ENCODE measurements at regions not wholly inside any gene's neighbourhood (a gene's known extent, or its start where the extent isn't known, plus 50 kb on each side); places are given as distances from the start of the nearest gene placed in this dataset.

- H2BK120ac ChIP-seq (replicated peaks; ENCODE audit: low read depth, low read length) = no peak overlapping the region
- 76% methylated on average over 7 of the region's 7 CpGs; no CpG with 5 or more reads in 1 of the 2 experiments for WGBS, 2 experiments (ENCODE audit: extremely low coverage in 1 of 2, insufficient coverage in 1 of 2, insufficient read length in 1 of 2, insufficient replicate concordance in 2 of 2, low coverage in 1 of 2, low lambda C conversion rate in 2 of 2, missing lambda C conversion rate in 1 of 2)
- no peaks in the 10 kb centered on the region for H3K9me3 ChIP-seq (ENCODE audit: insufficient read depth in 2 of 2, low read depth in 1 of 2, low read length in 1 of 2)
- H3K23ac ChIP-seq (ENCODE audit: insufficient read length) = no peak overlapping the region
- DNase-seq (ENCODE audit: low read depth in 1 of 2, low spot score in 2 of 2) = no peak
- H3K4ac ChIP-seq (replicated peaks; ENCODE audit: insufficient read length, low read depth, low read length) = no peak overlapping the region
- no peak overlapping the region for H3K4me3 ChIP-seq (ENCODE audit: extremely low read depth in 1 of 4, insufficient read depth in 2 of 4, low read depth in 3 of 4, low read length in 4 of 4)
- H2AFZ ChIP-seq (ENCODE audit: low read length) = no peak overlapping the region
- no peak overlapping the region for H2BK20ac ChIP-seq (ENCODE audit: low read length)
- H3K56ac ChIP-seq (replicated peaks; ENCODE audit: insufficient read length, low read depth, low read length) = no peak overlapping the region
- peak; percentile 55 for FAIRE-seq
- no peak overlapping the region for H4K5ac ChIP-seq (ENCODE audit: insufficient read length, low read depth, low read length)
- H4K20me1 ChIP-seq (replicated peaks in 1 of 2; ENCODE audit: control insufficient read depth in 1 of 2, insufficient read depth in 2 of 2, low read length in 2 of 2) = no peaks in the 10 kb centered on the region
- H3K4me2 ChIP-seq (ENCODE audit: insufficient read depth in 1 of 2, low read depth in 2 of 2, low read length in 2 of 2) = no peak overlapping the region
- POLR2A ChIA-PET (ENCODE audit: partially characterized antibody) = no interaction called here
- H4K91ac ChIP-seq (replicated peaks; ENCODE audit: insufficient read length, low read length) = no peak overlapping the region
- H3K14ac ChIP-seq (ENCODE audit: insufficient read length) = no peak overlapping the region
- H3K23me2 ChIP-seq (ENCODE audit: low read depth, low read length) = no peaks in the 10 kb centered on the region
- no peaks in the 10 kb centered on the region for H3K27me3 ChIP-seq (replicated peaks in 1 of 4; ENCODE audit: control insufficient read depth in 3 of 4, extremely low read depth in 1 of 4, insufficient read depth in 3 of 4, low read length in 3 of 4)
- H3K36me3 ChIP-seq (ENCODE audit: control insufficient read depth in 2 of 4, insufficient read depth in 4 of 4, low read length in 3 of 4) = no peaks in the 10 kb centered on the region
- no peak overlapping the region for H3K27ac ChIP-seq (ENCODE audit: low read depth, low read length)
- H2BK15ac ChIP-seq (ENCODE audit: low read length) = no peak overlapping the region
- H4K8ac ChIP-seq (ENCODE audit: extremely low read depth, insufficient read depth, low read length) = no peak overlapping the region
- no peak overlapping the region for H3K18ac ChIP-seq (ENCODE audit: extremely low read depth, low read length)
- H3K4me1 ChIP-seq (replicated peaks in 1 of 4; ENCODE audit: control insufficient read depth in 3 of 4, insufficient read depth in 4 of 4, low read length in 3 of 4) = peaks cover 3 to 8% (median 4%) of the 10 kb centered on the region in 4 experiments; a peak in 4 of 7 replicates
- H2BK5ac ChIP-seq (ENCODE audit: low read depth, low read length) = no peak overlapping the region
- no peak overlapping the region for H2BK12ac ChIP-seq (ENCODE audit: low read depth, low read length)
- no peaks in the 10 kb centered on the region for H3K79me1 ChIP-seq (ENCODE audit: low read depth, low read length)
- CTCF ChIA-PET (ENCODE audit: partially characterized antibody) = interaction anchor here (1.0 to 1.8 kb wide), 4 partner anchors 18 to 185 kb away, joined by 3 to 4 read pairs (median 4); no protein-coding TSS in a partner anchor
- H3K9ac ChIP-seq (replicated peaks in 1 of 4; ENCODE audit: extremely low read depth in 1 of 4, low read depth in 3 of 4, low read length in 3 of 4) = no peak overlapping the region
- H3K79me2 ChIP-seq (ENCODE audit: control insufficient read depth in 1 of 2, insufficient read depth in 2 of 2, low read length in 2 of 2) = no peaks in the 10 kb centered on the region
- H2AK5ac ChIP-seq (ENCODE audit: low read depth, low read length) = no peak overlapping the region
- TF ChIP-seq YY1 (IDR thresholded peaks at IDR 0.05; ENCODE audit: low read depth, low read length) (no peak), RAD21 (IDR thresholded peaks at IDR 0.05 in 1 of 2, conservative IDR thresholded peaks at IDR 0.05 in 1 of 2; ENCODE audit: low read depth in 2 of 2, low read length in 2 of 2) (peak; percentile 70 to 79), TAF1 (IDR thresholded peaks at IDR 0.05; ENCODE audit: low read depth, low read length) (no peak), RNF2 (IDR thresholded peaks at IDR 0.05; ENCODE audit: borderline replicate concordance, low read depth, low read length, missing control alignments, poor library complexity, severe bottlenecking) (no peak), GABPA (IDR thresholded peaks at IDR 0.05; ENCODE audit: borderline replicate concordance, insufficient read depth, low read length) (no peak), EZH2 (IDR thresholded peaks at IDR 0.05; ENCODE audit: low read depth, low read length, severe bottlenecking) (no peak), SP2 (IDR thresholded peaks at IDR 0.05; ENCODE audit: low read length) (no peak)
- TF ChIP-seq, protein P1, sequence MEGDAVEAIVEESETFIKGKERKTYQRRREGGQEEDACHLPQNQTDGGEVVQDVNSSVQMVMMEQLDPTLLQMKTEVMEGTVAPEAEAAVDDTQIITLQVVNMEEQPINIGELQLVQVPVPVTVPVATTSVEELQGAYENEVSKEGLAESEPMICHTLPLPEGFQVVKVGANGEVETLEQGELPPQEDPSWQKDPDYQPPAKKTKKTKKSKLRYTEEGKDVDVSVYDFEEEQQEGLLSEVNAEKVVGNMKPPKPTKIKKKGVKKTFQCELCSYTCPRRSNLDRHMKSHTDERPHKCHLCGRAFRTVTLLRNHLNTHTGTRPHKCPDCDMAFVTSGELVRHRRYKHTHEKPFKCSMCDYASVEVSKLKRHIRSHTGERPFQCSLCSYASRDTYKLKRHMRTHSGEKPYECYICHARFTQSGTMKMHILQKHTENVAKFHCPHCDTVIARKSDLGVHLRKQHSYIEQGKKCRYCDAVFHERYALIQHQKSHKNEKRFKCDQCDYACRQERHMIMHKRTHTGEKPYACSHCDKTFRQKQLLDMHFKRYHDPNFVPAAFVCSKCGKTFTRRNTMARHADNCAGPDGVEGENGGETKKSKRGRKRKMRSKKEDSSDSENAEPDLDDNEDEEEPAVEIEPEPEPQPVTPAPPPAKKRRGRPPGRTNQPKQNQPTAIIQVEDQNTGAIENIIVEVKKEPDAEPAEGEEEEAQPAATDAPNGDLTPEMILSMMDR (IDR thresholded peaks at IDR 0.05; ENCODE audit: control extremely low read depth in 1 of 3, insufficient read depth in 1 of 3, low read depth in 1 of 3, low read length in 3 of 3) = peak in 2 of 3 experiments; percentile 37 to 54; a peak in 2 of 4 replicates
Observed at GRCh38 chr20:22385602-22386305, 198.6 kb downstream of the FOXA2 start.

Data from H1 (cell line).